Stomach (tissue), 8 donors: ENCODE measurements at regions not wholly inside any gene's neighbourhood (a gene's known extent, or its start where the extent isn't known, plus 50 kb on each side); places are given as distances from the start of the nearest gene placed in this dataset.

ENCODE experiments used
- DNase-seq, 2 donors: peaks; one replicate each; pipeline versions ENCODE4 v3.0.0 to v3.0.0-alpha.2; 2013 to 2019
- H3K27ac ChIP-seq, 5 donors: fragments of 200-600 bp in 4 of 5; sonication (generic) in 4 of 5; one replicate each; pipeline ENCODE4 v1.5.1; 2013 to 2019; ENCODE audit warnings: mild to moderate bottlenecking in 1 of 5, moderate library complexity in 1 of 5
- H3K27me3 ChIP-seq, 3 donors: fragments of 200-600 bp; sonication (generic); one replicate each; pipeline ENCODE4 v1.5.1; 2017 to 2019; ENCODE audit warnings: mixed run types in 1 of 3
- H3K36me3 ChIP-seq, 4 donors: fragments of 200-600 bp; sonication (generic); 1 replicate in 3 of 4; 2 replicates in 1 of 4; pipeline ENCODE4 v1.5.1; 2016 to 2019
- H3K4me1 ChIP-seq, 4 donors: fragments of 200-600 bp; sonication (generic); one replicate each; pipeline ENCODE4 v1.5.1; 2016 to 2019
- H3K4me3 ChIP-seq, 4 donors: fragments of 200-600 bp; sonication (generic) in 3 of 4; one replicate each; pipeline ENCODE4 v1.5.1; 2016 to 2019; ENCODE audit warnings: mild to moderate bottlenecking in 1 of 4
- H3K9me3 ChIP-seq, 4 donors: fragments of 200-600 bp; sonication (generic); one replicate each; pipeline ENCODE4 v1.5.1; 2016 to 2019
- CTCF ChIP-seq, 7 experiments: fragments of 450-650 bp in 4 of 7; fragments of 200-600 bp in 3 of 7; sonication (generic) in 3 of 7; IDR thresholded peaks; one replicate each; pipeline ENCODE4 v1.5.1; 2016 to 2019; ENCODE audit warnings: antibody characterized with exemption in 7 of 7, control low read depth in 2 of 7, mild to moderate bottlenecking in 1 of 7
- EP300 ChIP-seq: sonication (generic); formaldehyde crosslinking; IDR thresholded peaks from one replicate; pipeline ENCODE4 v1.6.1; 2017; ENCODE audit warnings: antibody characterized with exemption
- POLR2A ChIP-seq, 4 donors: fragments of 450-650 bp; IDR thresholded peaks; one replicate each; pipeline ENCODE4 v1.6.1; 2016; ENCODE audit warnings: antibody characterized with exemption in 4 of 4, control low read depth in 2 of 4, mild to moderate bottlenecking in 1 of 4, moderate library complexity in 1 of 4
- POLR2AphosphoS5 ChIP-seq, 3 donors: sonication (generic); formaldehyde crosslinking; IDR thresholded peaks; one replicate each; pipeline ENCODE4 v1.6.1; 2016; ENCODE audit warnings: antibody characterized with exemption in 3 of 3
- WGBS, 5 donors: extraction: QIAGEN DNeasy Blood & Tissue Kit in 3 of 5; methylation state at CpG; one replicate each; pipeline versions ENCODE4 v1.1.5 to v1.1.7; 2013 to 2018; 5-methylcytosine and 5-hydroxymethylcytosine counted together
- intact Hi-C: fragments of 100-400 bp; cut with DNase I; formaldehyde crosslinking; loops from one replicate; pipeline ENCODE4 v1.15.1; 2023; ENCODE audit warnings: low total_unique reads
- donor health status: healthy with polysubstance abuse.
- donor health status: Bipolar disorder and iron deficiency.
- donor health status: healthy.

- peaks cover 0 to 62% (median 13%) of the 10 kb centered on the region in 3 donors for H3K27me3 ChIP-seq
- intact Hi-C loops, result no loop called here
- no peak overlapping the region for H3K4me3 ChIP-seq
- no peaks in the 10 kb centered on the region for H3K36me3 ChIP-seq
- TF ChIP-seq EP300, result no peak
- 50 to 72% (median 61%) methylated on average over 4 of the region's 4 CpGs for WGBS, 5 donors
- no peak for DNase-seq
- H3K9me3 ChIP-seq, result peaks cover 4 to 11% (median 9%) of the 10 kb centered on the region in 4 donors
- no peak overlapping the region for H3K27ac ChIP-seq
- H3K4me1 ChIP-seq, result peaks cover 0 to 4% (median 0%) of the 10 kb centered on the region in 4 donors
These were observed 126.5 kb downstream of the SYF2 start for GRCh38 chr1:25105836-25106235.

- H3K4me1 ChIP-seq, result peaks cover 0 to 4% (median 0%) of the 10 kb centered on the region in 4 donors
- H3K27ac ChIP-seq, result no peak overlapping the region
- no peaks in the 10 kb centered on the region for H3K36me3 ChIP-seq
- 48 to 69% (median 61%) methylated on average over 1 of the region's 1 CpG for WGBS, 5 donors
- intact Hi-C loops, result no loop called here
- H3K27me3 ChIP-seq, result peaks cover 0 to 62% (median 13%) of the 10 kb centered on the region in 3 donors
- H3K9me3 ChIP-seq, result peaks cover 4 to 11% (median 9%) of the 10 kb centered on the region in 4 donors
- TF ChIP-seq POLR2AphosphoS5 (IDR thresholded peaks at IDR 0.05) (no peak), POLR2A (IDR thresholded peaks at IDR 0.05) (no peak), CTCF (IDR thresholded peaks at IDR 0.05) (no peak), EP300 (no peak)
- H3K4me3 ChIP-seq, result no peak overlapping the region
- DNase-seq, result no peak
These were observed 127.3 kb downstream of the SYF2 start for GRCh38 chr1:25104932-25105561.

GRCh38 chr1:25103164-25103795 lies 129.0 kb downstream of the SYF2 start:
- no peak for DNase-seq
- WGBS, 5 donors, result 40 to 69% (median 64%) methylated on average over 2 to 10 of the region's 10 CpGs
- no peak overlapping the region for H3K4me3 ChIP-seq
- no peaks in the 10 kb centered on the region for H3K9me3 ChIP-seq
- peaks cover 0 to 10% (median 0%) of the 10 kb centered on the region in 4 donors for H3K4me1 ChIP-seq
- peaks cover 0 to 63% (median 13%) of the 10 kb centered on the region in 3 donors for H3K27me3 ChIP-seq
- no peaks in the 10 kb centered on the region for H3K36me3 ChIP-seq
- H3K27ac ChIP-seq, result no peak overlapping the region
- TF ChIP-seq CTCF (IDR thresholded peaks at IDR 0.05), result no peak
- no peak for TF ChIP-seq POLR2A (IDR thresholded peaks at IDR 0.05)
- TF ChIP-seq POLR2AphosphoS5 (IDR thresholded peaks at IDR 0.05), result no peak
- no peak for TF ChIP-seq EP300
- intact Hi-C loops, result no loop called here

- WGBS, 5 donors, result 69 to 82% (median 79%) methylated on average over 9 of the region's 9 CpGs
- H3K36me3 ChIP-seq, result no peaks in the 10 kb centered on the region
- DNase-seq, result no peak
- H3K27ac ChIP-seq, result no peak overlapping the region
- H3K9me3 ChIP-seq, result peaks cover 0 to 11% (median 3%) of the 10 kb centered on the region in 4 donors
- TF ChIP-seq CTCF (IDR thresholded peaks at IDR 0.05) (no peak), POLR2AphosphoS5 (IDR thresholded peaks at IDR 0.05) (no peak), POLR2A (IDR thresholded peaks at IDR 0.05) (no peak), EP300 (no peak)
- H3K4me3 ChIP-seq, result no peak overlapping the region
- intact Hi-C loops, result no loop called here
- H3K27me3 ChIP-seq, result peaks cover 0 to 43% (median 0%) of the 10 kb centered on the region in 3 donors
- H3K4me1 ChIP-seq, result peaks cover 0 to 10% (median 0%) of the 10 kb centered on the region in 4 donors
These were observed 132.0 kb downstream of the SYF2 start for GRCh38 chr1:25100151-25100833.
